ENCODE measurements at regions not wholly inside any gene's neighbourhood (a gene's known extent, or its start where the extent isn't known, plus 50 kb on each side); places are given as distances from the start of the nearest gene placed in this dataset.

DNA sequence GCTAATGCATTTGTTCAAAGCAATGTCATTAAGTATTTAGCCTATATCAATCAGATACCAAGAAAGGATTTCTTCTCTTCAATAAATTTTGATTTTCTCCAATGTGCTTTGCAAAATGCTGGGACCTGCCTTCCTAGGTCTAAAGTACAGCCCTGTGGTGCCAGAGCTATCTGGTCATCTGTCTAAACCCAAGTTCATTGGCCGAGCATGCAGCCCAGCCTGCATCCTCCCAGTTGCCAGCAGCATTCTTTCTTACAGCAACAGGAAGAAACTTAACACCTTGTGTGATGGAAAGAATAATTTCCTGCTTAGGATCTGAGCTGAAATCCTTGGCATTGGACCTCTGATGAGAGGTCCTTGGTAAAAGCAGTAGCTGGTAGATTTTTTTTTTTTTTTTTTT is 310.0 kb downstream of the RBM26 start:
- in situ Hi-C loops (cut with HindIII; ENCODE audit: extremely low pct_ligation_motif_present, low pct_unique_long_range_greater_than_20kb) (no loop called here), intact Hi-C loops (cut with micrococcal nuclease; ENCODE audit: unreplicated experiment) (no loop called here)
- Histone ChIP-seq H3K36me3 (replicated peaks in 1 of 2; ENCODE audit: control insufficient read depth in 1 of 2, insufficient read depth in 2 of 2, low read length in 2 of 2) (no peaks in the 10 kb centered on the region), H3K79me2 (ENCODE audit: insufficient read depth, low read length) (no peaks in the 10 kb centered on the region), H3K4me2 (ENCODE audit: low read depth, low read length) (no peak overlapping the region), H3K4me1 (ENCODE audit: insufficient read depth, low read length) (no peaks in the 10 kb centered on the region), H2AFZ (ENCODE audit: low read length) (no peak overlapping the region), H3K9ac (ENCODE audit: insufficient read depth, low read depth, low read length) (no peak overlapping the region), H3K9me3 (ENCODE audit: low read length) (no peaks in the 10 kb centered on the region), H3K4me3 (replicated peaks in 1 of 3; ENCODE audit: insufficient read depth in 1 of 3, low read depth in 2 of 3, low read length in 3 of 3) (no peak overlapping the region), H3K27me3 (ENCODE audit: control insufficient read depth in 1 of 2, insufficient read depth in 2 of 2, low read length in 2 of 2) (no peaks in the 10 kb centered on the region), H3K27ac (ENCODE audit: extremely low read length, insufficient read depth, low read length) (no peak overlapping the region), H4K20me1 (ENCODE audit: insufficient read depth, low read length) (no peaks in the 10 kb centered on the region)
- BruUV-seq (replicated peaks), result no TSS peak
- WGBS (ENCODE audit: low lambda C conversion rate), result 0% methylated on average over 1 of the region's 1 CpG
- no peak for FAIRE-seq
- CTCF ChIA-PET (ENCODE audit: low intra/inter-chr PET ratio, low total read pairs), result no interaction called here
- ATAC-seq, result peak; percentile 61; the same call in 2 of the 3 replicates
- POLR2A ChIA-PET, result no interaction called here
- TF ChIP-seq, protein P1, sequence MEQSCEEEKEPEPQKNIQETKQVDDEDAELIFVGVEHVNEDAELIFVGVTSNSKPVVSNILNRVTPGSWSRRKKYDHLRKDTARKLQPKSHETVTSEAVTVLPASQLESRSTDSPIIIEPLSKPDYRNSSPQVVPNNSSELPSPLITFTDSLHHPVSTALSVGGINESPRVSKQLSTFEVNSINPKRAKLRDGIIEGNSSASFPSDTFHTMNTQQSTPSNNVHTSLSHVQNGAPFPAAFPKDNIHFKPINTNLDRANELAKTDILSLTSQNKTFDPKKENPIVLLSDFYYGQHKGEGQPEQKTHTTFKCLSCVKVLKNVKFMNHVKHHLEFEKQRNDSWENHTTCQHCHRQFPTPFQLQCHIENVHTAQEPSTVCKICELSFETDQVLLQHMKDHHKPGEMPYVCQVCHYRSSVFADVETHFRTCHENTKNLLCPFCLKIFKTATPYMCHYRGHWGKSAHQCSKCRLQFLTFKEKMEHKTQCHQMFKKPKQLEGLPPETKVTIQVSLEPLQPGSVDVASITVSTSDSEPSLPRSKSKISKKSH (CRISPR knock-in tag; IDR thresholded peaks at IDR 0.05; ENCODE audit: borderline replicate concordance), result no peak
- DNase-seq (ENCODE audit: low spot score), result no peak

DNA sequence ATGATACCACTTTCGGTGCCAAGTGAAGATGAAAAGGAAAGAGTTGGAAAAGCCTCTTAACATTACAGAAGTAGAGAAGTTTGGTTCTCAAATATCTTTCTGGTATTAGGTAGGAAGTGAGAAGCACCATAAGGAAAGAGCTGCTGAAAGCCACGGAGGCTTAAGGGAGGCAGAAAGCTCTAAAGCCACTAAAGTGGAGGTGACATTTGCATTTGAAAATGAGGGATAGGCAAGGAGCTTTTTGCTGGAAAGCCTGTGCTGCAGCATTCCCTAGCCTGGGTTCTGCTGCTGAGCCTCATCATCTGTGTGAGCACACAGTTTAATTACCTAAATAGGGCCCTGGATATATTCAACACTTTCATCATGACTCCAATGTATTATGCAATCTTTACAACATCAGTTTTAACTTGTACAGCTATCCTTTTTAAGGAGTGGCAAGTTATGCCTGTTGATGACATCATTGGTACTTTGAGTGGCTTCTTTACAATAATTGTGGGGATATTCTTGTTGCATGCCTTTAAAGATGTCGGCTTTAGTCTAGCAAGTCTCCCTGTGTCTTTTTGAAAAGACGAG is 315.4 kb downstream of the RBM26 start:
- H3K4me1 ChIP-seq (ENCODE audit: insufficient read depth, low read length), result no peaks in the 10 kb centered on the region
- no peaks in the 10 kb centered on the region for H3K79me2 ChIP-seq (ENCODE audit: insufficient read depth, low read length)
- ATAC-seq, result no peak
- H3K9ac ChIP-seq (ENCODE audit: insufficient read depth, low read depth, low read length), result no peak overlapping the region
- H3K27ac ChIP-seq (ENCODE audit: extremely low read length, insufficient read depth, low read length), result no peak overlapping the region
- no peaks in the 10 kb centered on the region for H3K9me3 ChIP-seq (ENCODE audit: low read length)
- no TSS peak for BruUV-seq (replicated peaks)
- no peak overlapping the region for H3K4me2 ChIP-seq (ENCODE audit: low read depth, low read length)
- H2AFZ ChIP-seq (ENCODE audit: low read length), result no peak overlapping the region
- DNase-seq (ENCODE audit: low spot score), result no peak
- H4K20me1 ChIP-seq (ENCODE audit: insufficient read depth, low read length), result no peaks in the 10 kb centered on the region
- intact Hi-C loops (cut with micrococcal nuclease; ENCODE audit: unreplicated experiment) (no loop called here), in situ Hi-C loops (cut with HindIII; ENCODE audit: extremely low pct_ligation_motif_present, low pct_unique_long_range_greater_than_20kb) (no loop called here)
- H3K36me3 ChIP-seq (replicated peaks in 1 of 2; ENCODE audit: control insufficient read depth in 1 of 2, insufficient read depth in 2 of 2, low read length in 2 of 2), result no peaks in the 10 kb centered on the region
- CTCF ChIA-PET (ENCODE audit: low intra/inter-chr PET ratio, low total read pairs), result no interaction called here
- no peak for FAIRE-seq
- POLR2A ChIA-PET, result no interaction called here
- H3K4me3 ChIP-seq (replicated peaks in 1 of 3; ENCODE audit: insufficient read depth in 1 of 3, low read depth in 2 of 3, low read length in 3 of 3), result no peak overlapping the region
- H3K27me3 ChIP-seq (ENCODE audit: control insufficient read depth in 1 of 2, insufficient read depth in 2 of 2, low read length in 2 of 2), result no peaks in the 10 kb centered on the region
- WGBS (ENCODE audit: low lambda C conversion rate), result 37% methylated on average over 4 of the region's 4 CpGs
- TF ChIP-seq, protein P2, sequence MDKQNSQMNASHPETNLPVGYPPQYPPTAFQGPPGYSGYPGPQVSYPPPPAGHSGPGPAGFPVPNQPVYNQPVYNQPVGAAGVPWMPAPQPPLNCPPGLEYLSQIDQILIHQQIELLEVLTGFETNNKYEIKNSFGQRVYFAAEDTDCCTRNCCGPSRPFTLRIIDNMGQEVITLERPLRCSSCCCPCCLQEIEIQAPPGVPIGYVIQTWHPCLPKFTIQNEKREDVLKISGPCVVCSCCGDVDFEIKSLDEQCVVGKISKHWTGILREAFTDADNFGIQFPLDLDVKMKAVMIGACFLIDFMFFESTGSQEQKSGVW (CRISPR knock-in tag; IDR thresholded peaks at IDR 0.05; ENCODE audit: borderline replicate concordance), result no peak
- TF ChIP-seq ATF7 (IDR thresholded peaks at IDR 0.05), result peak; percentile 85
- no peak for TF ChIP-seq ATF7 (CRISPR knock-in tag; IDR thresholded peaks at IDR 0.05)
- no peak for TF ChIP-seq MIER2 (CRISPR knock-in tag; IDR thresholded peaks at IDR 0.05)
- no peak for TF ChIP-seq POGZ (CRISPR knock-in tag; IDR thresholded peaks at IDR 0.05)
- TF ChIP-seq, protein P3, sequence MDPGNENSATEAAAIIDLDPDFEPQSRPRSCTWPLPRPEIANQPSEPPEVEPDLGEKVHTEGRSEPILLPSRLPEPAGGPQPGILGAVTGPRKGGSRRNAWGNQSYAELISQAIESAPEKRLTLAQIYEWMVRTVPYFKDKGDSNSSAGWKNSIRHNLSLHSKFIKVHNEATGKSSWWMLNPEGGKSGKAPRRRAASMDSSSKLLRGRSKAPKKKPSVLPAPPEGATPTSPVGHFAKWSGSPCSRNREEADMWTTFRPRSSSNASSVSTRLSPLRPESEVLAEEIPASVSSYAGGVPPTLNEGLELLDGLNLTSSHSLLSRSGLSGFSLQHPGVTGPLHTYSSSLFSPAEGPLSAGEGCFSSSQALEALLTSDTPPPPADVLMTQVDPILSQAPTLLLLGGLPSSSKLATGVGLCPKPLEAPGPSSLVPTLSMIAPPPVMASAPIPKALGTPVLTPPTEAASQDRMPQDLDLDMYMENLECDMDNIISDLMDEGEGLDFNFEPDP (CRISPR knock-in tag; conservative IDR thresholded peaks at IDR 0.05), result no peak
